ENCODE measurements at regions not wholly inside any gene's neighbourhood (a gene's known extent, or its start where the extent isn't known, plus 50 kb on each side); places are given as distances from the start of the nearest gene placed in this dataset.
"Not testable (repeated sequence)": the region's sequence is repeated elsewhere in the genome, so short reads cannot be mapped to it uniquely, and the experiment has no call there.

DNA sequence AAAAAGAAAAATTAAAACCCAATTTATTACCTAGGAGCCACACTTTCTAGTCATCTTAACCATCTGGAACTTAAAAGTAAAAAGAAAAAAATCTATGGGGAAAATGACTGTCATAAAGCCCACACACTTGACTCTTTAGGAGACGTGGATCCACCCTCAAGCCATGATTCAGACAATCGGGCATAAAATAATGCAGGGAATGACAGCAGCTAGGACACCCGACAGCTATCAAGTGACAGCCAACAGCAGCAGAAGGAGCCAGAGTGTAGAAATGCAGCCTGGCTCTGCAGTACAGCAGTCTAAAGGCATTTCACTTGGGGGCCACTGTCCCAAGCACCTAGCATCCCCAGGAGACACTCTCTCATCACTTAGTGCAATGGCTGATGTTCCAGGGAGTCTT is 226.9 kb downstream of the CAAP1 start:
- TF ChIP-seq, protein P1, sequence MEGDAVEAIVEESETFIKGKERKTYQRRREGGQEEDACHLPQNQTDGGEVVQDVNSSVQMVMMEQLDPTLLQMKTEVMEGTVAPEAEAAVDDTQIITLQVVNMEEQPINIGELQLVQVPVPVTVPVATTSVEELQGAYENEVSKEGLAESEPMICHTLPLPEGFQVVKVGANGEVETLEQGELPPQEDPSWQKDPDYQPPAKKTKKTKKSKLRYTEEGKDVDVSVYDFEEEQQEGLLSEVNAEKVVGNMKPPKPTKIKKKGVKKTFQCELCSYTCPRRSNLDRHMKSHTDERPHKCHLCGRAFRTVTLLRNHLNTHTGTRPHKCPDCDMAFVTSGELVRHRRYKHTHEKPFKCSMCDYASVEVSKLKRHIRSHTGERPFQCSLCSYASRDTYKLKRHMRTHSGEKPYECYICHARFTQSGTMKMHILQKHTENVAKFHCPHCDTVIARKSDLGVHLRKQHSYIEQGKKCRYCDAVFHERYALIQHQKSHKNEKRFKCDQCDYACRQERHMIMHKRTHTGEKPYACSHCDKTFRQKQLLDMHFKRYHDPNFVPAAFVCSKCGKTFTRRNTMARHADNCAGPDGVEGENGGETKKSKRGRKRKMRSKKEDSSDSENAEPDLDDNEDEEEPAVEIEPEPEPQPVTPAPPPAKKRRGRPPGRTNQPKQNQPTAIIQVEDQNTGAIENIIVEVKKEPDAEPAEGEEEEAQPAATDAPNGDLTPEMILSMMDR (IDR thresholded peaks at IDR 0.05; ENCODE audit: control insufficient read depth, insufficient read depth, low read depth, low read length, missing control alignments) = no peak

DNA sequence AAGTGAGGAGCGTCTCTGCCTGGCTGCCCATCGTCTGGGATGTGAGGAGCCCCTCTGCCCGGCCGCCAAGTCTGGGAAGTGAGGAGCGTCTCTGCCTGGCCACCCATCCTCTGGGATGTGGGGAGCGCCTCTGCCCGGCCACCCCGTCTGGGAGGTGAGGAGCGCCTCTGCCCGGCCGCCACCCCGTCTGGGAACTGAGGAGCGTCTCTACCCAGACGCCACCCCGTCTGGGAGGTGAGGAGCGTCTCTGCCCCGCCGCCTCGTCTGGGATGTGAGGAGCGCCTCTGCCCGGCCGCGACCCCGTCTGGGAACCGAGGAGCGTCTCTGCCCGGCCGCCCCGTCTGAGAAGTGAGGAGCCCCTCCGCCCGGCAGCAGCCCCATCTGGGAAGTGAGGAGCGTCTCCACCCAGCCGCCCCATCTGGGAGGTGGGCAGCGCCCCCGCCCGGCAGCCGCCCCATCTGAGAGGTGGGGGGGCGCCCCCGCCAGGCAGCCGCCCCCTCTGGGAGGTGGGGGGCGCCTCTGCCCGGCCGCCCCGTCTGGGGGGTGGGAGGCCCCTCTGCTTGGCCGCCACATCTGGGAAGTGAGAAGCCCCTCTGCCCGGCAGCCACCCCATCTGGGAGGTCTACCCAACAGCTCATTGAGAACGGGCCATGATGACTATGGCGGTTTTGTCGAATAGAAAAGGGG is 228.4 kb downstream of the CAAP1 start:
- not testable (repeated sequence) for DNase-seq (ENCODE audit: low read depth)

More for the DNA sequence above, 226.9 kb downstream of the CAAP1 start:
- no peak for DNase-seq (ENCODE audit: low read depth)
- H3K4me3 ChIP-seq (ENCODE audit: control insufficient read depth, low read depth, low read length) = no peak overlapping the region

DNA sequence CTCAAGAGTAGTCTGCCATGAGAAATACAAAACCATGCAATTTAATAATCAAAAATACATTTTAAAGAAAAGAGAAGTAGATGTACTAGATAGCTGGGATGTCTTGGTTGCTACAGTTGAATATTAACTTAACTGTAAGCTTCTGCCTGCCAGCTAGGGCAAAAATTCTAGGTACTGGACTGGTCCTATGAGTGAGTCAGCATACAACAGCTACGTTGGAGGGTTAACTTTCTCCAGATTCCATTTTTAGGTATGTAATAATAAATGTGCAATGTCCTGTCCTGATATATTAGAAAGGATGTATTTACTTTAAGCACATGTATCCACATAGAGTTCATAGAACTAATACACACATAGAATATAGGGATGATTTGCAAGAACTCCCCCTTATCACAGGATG is 230.1 kb downstream of the CAAP1 start:
- no peak for DNase-seq (ENCODE audit: low read depth)
- TF ChIP-seq, protein P1 (IDR thresholded peaks at IDR 0.05; ENCODE audit: control insufficient read depth, insufficient read depth, low read depth, low read length, missing control alignments) = no peak
- no peak overlapping the region for H3K4me3 ChIP-seq (ENCODE audit: control insufficient read depth, low read depth, low read length)

More for the DNA sequence above, 228.4 kb downstream of the CAAP1 start:
- not testable (repeated sequence) for H3K4me3 ChIP-seq (ENCODE audit: control insufficient read depth, low read depth, low read length)

DNA sequence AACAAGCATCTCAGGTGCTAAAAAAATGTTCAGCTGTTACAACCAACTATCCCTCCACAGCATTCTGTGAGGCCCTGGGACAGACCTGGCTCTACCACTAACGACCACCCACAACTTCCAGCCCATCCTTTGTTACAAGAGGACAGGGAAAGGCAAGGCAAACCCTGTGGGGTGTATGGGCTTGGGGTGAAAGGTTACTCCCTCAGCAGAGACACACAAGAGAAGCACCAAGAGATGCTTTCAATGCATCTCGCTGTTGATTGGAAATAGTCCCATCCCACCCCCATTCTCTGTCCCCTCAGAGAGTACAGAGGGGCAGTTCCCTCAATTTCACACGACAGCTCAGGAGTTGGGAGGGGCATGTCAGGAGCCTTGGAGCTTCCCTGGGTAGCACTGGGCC is 234.1 kb downstream of the CAAP1 start:
- H3K4me3 ChIP-seq (ENCODE audit: control insufficient read depth, low read depth, low read length) = no peak overlapping the region
- TF ChIP-seq, protein P1 (IDR thresholded peaks at IDR 0.05; ENCODE audit: control insufficient read depth, insufficient read depth, low read depth, low read length, missing control alignments) = no peak
- DNase-seq (ENCODE audit: low read depth) = no peak

DNA sequence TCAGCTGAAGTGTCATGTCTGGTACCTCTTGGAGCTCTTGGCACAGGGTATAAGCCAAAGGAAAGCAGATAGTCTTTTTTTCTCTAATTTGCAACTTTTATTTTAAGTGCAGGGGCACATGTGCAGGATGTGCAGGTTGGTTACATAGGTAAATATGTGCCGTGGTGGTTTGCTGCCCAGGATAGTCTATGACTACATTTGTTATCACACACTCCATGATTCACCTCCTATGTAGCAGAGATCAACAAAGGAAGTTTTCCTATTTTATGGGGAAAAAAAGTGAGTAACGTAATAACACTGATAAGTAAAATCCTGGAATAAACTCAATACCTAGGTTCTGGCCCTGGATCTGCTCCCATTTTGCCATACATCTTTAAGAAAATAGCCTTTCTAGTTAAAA is 234.6 kb downstream of the CAAP1 start:
- TF ChIP-seq, protein P1 (IDR thresholded peaks at IDR 0.05; ENCODE audit: control insufficient read depth, insufficient read depth, low read depth, low read length, missing control alignments) = no peak
- DNase-seq (ENCODE audit: low read depth) = no peak
- H3K4me3 ChIP-seq (ENCODE audit: control insufficient read depth, low read depth, low read length) = no peak overlapping the region

DNA sequence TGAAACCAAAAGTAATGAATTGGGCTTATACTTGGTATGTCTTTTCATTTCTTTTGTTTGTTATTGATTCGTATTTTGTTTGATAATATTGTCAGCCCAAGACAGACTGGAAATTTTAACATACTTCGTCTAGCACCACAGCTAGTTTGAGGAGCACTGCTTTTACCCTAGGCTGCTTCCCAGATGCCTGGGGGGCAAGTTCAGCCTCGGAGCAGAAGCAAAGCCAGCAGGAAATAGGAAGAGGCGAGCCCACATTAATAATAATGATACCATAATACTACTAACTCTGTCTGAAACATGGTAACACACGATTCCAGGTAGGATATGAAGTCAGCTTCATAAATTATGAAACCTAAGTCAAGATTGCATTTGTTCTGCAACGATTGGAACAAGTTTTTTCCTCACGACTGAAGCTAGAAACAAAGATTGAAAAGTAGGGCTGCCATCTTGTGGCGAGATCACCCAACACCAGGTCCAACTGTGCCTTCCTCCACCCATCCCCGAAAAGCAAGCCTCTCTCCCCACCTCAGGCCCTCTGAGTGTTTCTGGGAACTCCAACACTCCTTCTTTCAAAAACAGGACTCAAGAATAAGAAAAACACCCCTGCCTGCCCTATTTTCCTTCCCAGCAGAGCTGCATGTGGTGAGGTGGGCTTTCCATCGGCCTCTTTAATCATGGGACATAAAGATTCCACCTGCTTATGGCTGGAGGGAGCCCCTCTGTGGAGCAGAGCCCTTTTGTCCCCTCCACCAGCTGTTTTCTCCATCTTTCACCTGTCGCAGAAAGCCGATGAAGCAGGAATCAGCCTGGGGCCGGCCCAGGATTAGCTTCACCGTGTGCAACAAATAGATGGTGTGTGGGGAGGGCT is 236.4 kb downstream of the CAAP1 start:
- TF ChIP-seq, protein P1 (IDR thresholded peaks at IDR 0.05; ENCODE audit: control insufficient read depth, insufficient read depth, low read depth, low read length, missing control alignments) = peak; percentile 56
- no peak overlapping the region for H3K4me3 ChIP-seq (ENCODE audit: control insufficient read depth, low read depth, low read length)
- DNase-seq (ENCODE audit: low read depth) = no peak

DNA sequence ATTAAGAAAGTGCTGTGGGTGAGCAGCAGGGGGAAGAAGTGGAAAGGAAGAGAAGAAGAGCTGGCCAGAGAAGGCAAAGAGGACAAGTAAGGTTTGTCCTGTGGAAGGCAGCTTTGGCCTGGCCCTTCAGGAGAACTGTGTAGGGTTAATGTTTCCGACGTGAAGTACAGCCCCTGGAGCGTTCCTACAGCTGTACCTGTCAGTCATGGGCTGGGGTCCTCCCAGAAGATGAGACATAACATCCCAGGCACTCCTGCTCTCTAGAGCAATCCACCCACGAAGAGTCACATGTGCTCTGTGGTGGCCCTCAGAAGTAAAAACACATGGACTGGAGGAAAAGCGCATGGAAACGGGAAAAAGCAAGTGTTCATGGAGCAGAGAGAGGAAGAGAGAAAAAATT is 237.4 kb downstream of the CAAP1 start:
- H3K4me3 ChIP-seq (ENCODE audit: control insufficient read depth, low read depth, low read length) = no peak overlapping the region
- no peak for DNase-seq (ENCODE audit: low read depth)
- TF ChIP-seq, protein P1 (IDR thresholded peaks at IDR 0.05; ENCODE audit: control insufficient read depth, insufficient read depth, low read depth, low read length, missing control alignments) = no peak

Measured in AG09309 (cell line).